IMR-90 (cell line): ENCODE measurements at regions not wholly inside any gene's neighbourhood (a gene's known extent, or its start where the extent isn't known, plus 50 kb on each side); places are given as distances from the start of the nearest gene placed in this dataset.
A peak's percentile ranks its signal among the peaks of the same experiment; 100 is the strongest.

Source experiments
- ATAC-seq: fragments of 200-7000 bp; cut with Tn5 transposase; 2 replicates; pipeline ENCODE4 v1.9.1; 2020; ENCODE audit warnings: low read depth, mild to moderate bottlenecking, moderate library complexity
- BruUV-seq: library from RNA; stranded (reverse); fragments of 400-500 nt; replicated peaks from 2 replicates; lab custom pipeline; 2021; lab: Mats Ljungman, UMichigan
- CTCF ChIA-PET: fragments of 300-600 bp; formaldehyde crosslinking; extraction: SDS; loops from one replicate; lab custom pipeline; 2021; ENCODE audit warnings: antibody characterized with exemption; lab: Yijun Ruan, JAX
- POLR2A ChIA-PET: fragments of 300-600 bp; sonication (Branson Sonifier 250); formaldehyde crosslinking; loops from one replicate; lab custom pipeline; 2022; ENCODE audit warnings: antibody characterized with exemption; ENCODE audit not compliant: unreplicated experiment; lab: Charles Lee
- DNase-seq: peaks from one replicate; pipeline ENCODE4 v3.0.0; 2013
- H2AFZ ChIP-seq: replicated peaks from 2 replicates; pipeline ENCODE3; 2013; ENCODE audit warnings: low read length, mild to moderate bottlenecking; ENCODE audit not compliant: poor library complexity
- H2AK5ac ChIP-seq: 2 replicates; pipeline ENCODE4 v1.6.1; 2013; ENCODE audit warnings: low read depth, low read length, inconsistent platforms
- H2AK9ac ChIP-seq: replicated peaks from 2 replicates; pipeline ENCODE3; 2013; ENCODE audit warnings: mild to moderate bottlenecking, low read depth, low read length, moderate library complexity; ENCODE audit not compliant: poor library complexity
- H2BK120ac ChIP-seq: 2 replicates; pipeline ENCODE4 v1.6.1; 2013; ENCODE audit warnings: low read depth, low read length, inconsistent platforms
- H2BK15ac ChIP-seq: 3 replicates; pipeline ENCODE4 v1.6.1; 2013; ENCODE audit warnings: low read depth, low read length, inconsistent platforms
- H2BK20ac ChIP-seq: 2 replicates; pipeline ENCODE4 v1.6.1; 2013; ENCODE audit warnings: low read depth, mild to moderate bottlenecking, inconsistent platforms, low read length, moderate library complexity
- H2BK5ac ChIP-seq: 2 replicates; pipeline ENCODE4 v1.6.1; 2013; ENCODE audit warnings: mild to moderate bottlenecking, low read depth, low read length, inconsistent platforms; ENCODE audit not compliant: poor library complexity, severe bottlenecking
- H3K14ac ChIP-seq: replicated peaks from 2 replicates; pipeline ENCODE4 v1.6.1; 2013; ENCODE audit warnings: low read depth, low read length, inconsistent platforms
- H3K18ac ChIP-seq: 2 replicates; pipeline ENCODE4 v1.6.1; 2013; ENCODE audit warnings: low read depth, low read length, control low read depth
- H3K23ac ChIP-seq: 2 replicates; pipeline ENCODE4 v1.6.1; 2013; ENCODE audit warnings: low read depth, low read length, inconsistent platforms
- H3K27ac ChIP-seq: 2 replicates; pipeline ENCODE4 v1.5.1; 2013; ENCODE audit warnings: mild to moderate bottlenecking, control low read depth, low read length; ENCODE audit not compliant: insufficient read depth
- H3K27me3 ChIP-seq: 2 replicates; pipeline ENCODE4 v1.6.1; 2013; ENCODE audit warnings: low read length; ENCODE audit not compliant: control insufficient read depth, insufficient read depth
- H3K36me3 ChIP-seq: 2 replicates; pipeline ENCODE4 v1.6.1; 2013; ENCODE audit warnings: low read length, mixed read lengths; ENCODE audit not compliant: control insufficient read depth, insufficient read depth
- H3K4ac ChIP-seq: 2 replicates; pipeline ENCODE4 v1.6.1; 2013; ENCODE audit warnings: low read depth, low read length, inconsistent platforms
- H3K4me1 ChIP-seq: 2 replicates; pipeline ENCODE4 v1.6.1; 2013; ENCODE audit warnings: low read length, mixed read lengths; ENCODE audit not compliant: control insufficient read depth, insufficient read depth
- H3K4me2 ChIP-seq: 2 replicates; pipeline ENCODE4 v1.6.1; 2013; ENCODE audit warnings: low read depth, mild to moderate bottlenecking, control low read depth, low read length, moderate library complexity
- H3K4me3 ChIP-seq: 2 replicates; pipeline ENCODE4 v1.5.1; 2013; ENCODE audit warnings: low read depth, mild to moderate bottlenecking, control low read depth, low read length, moderate library complexity; ENCODE audit not compliant: insufficient read depth
- H3K56ac ChIP-seq: 2 replicates; pipeline ENCODE4 v1.6.1; 2013; ENCODE audit warnings: low read length, inconsistent platforms; ENCODE audit not compliant: insufficient read depth; ENCODE audit errors: extremely low read depth
- H3K79me1 ChIP-seq, 2 experiments: 2 replicates each; pipeline ENCODE4 v1.6.1; 2013; ENCODE audit warnings: low read length in 2 of 2, inconsistent platforms in 1 of 2, low read depth in 1 of 2
- H3K9ac ChIP-seq: 2 replicates; pipeline ENCODE4 v1.6.1; 2013; ENCODE audit warnings: low read depth, low read length, control low read depth
- H3K9me1 ChIP-seq: 2 replicates; pipeline ENCODE4 v1.6.1; 2013; ENCODE audit warnings: low read length, inconsistent platforms; ENCODE audit not compliant: insufficient read depth
- H3K9me3 ChIP-seq: 2 replicates; pipeline ENCODE4 v1.6.1; 2013; ENCODE audit warnings: low read length; ENCODE audit not compliant: control insufficient read depth, insufficient read depth
- H4K20me1 ChIP-seq: 2 replicates; pipeline ENCODE4 v1.6.1; 2013; ENCODE audit warnings: low read length, inconsistent platforms; ENCODE audit not compliant: insufficient read depth
- H4K5ac ChIP-seq: 2 replicates; pipeline ENCODE4 v1.6.1; 2013; ENCODE audit warnings: mild to moderate bottlenecking, low read depth, low read length, control low read depth
- H4K8ac ChIP-seq, 2 experiments: 2 replicates each; pipeline ENCODE4 v1.6.1; 2013; ENCODE audit warnings: low read depth in 2 of 2, low read length in 2 of 2, control low read depth in 1 of 2, inconsistent platforms in 1 of 2
- H4K91ac ChIP-seq: 2 replicates; pipeline ENCODE4 v1.6.1; 2013; ENCODE audit warnings: low read depth, low read length, inconsistent platforms; ENCODE audit not compliant: insufficient read depth
- FOS ChIP-seq: fragments of 150-350 bp; IDR thresholded peaks from 2 replicates; pipeline ENCODE4 v1.6.1; 2016; ENCODE audit warnings: low read depth, low read length
- MAFK ChIP-seq: IDR thresholded peaks from 2 replicates; pipeline ENCODE4 v1.6.1; 2012; ENCODE audit warnings: low read depth, low read length, improper control_type of control experiment
- MAZ ChIP-seq: IDR thresholded peaks from 2 replicates; pipeline ENCODE4 v1.6.1; 2012; ENCODE audit warnings: low read depth, mild to moderate bottlenecking, low read length, improper control_type of control experiment, moderate library complexity, borderline replicate concordance
- RAD21 ChIP-seq: IDR thresholded peaks from 2 replicates; pipeline ENCODE4 v1.6.1; 2012; ENCODE audit warnings: low read length, improper control_type of control experiment
- WGBS, 2 experiments: methylation state at CpG; one replicate each; pipeline versions ENCODE4 v1.1.5 to v1.1.7; 2013; ENCODE audit warnings: missing lambda C conversion rate in 2 of 2; ENCODE audit not compliant: insufficient read length in 1 of 2; ENCODE audit errors: extremely low coverage in 2 of 2; 5-methylcytosine and 5-hydroxymethylcytosine counted together
- dilution Hi-C: fragments of 300-500 bp; cut with HindIII; formaldehyde crosslinking; loops from one replicate; pipeline ENCODE4 v1.14.3; 2018; ENCODE audit warnings: low sequenced_read_pairs; ENCODE audit not compliant: unreplicated experiment
- in situ Hi-C: fragments of 300-500 bp; cut with MboI; formaldehyde crosslinking; loops from 3 replicates; pipeline ENCODE4 v1.14.3; 2019; ENCODE audit warnings: low sequenced_read_pairs, inconsistent platforms, mixed read lengths
- intact Hi-C: fragments of 100-400 bp; cut with micrococcal nuclease; formaldehyde crosslinking; loops from 2 replicates; pipeline ENCODE4 v1.10.0; 2022

GRCh38 chr3:144893980-144894379, 922.4 kb downstream of the DIPK2A start:
- Histone ChIP-seq H4K8ac (no peak overlapping the region), H3K56ac (no peak overlapping the region), H3K4ac (no peak overlapping the region), H3K14ac (no peak overlapping the region), H3K79me1 (no peaks in the 10 kb centered on the region), H3K23ac (no peak overlapping the region), H3K27me3 (no peaks in the 10 kb centered on the region), H4K91ac (no peak overlapping the region), H4K5ac (no peak overlapping the region), H4K20me1 (no peaks in the 10 kb centered on the region), H2AK5ac (no peak overlapping the region), H3K27ac (no peak overlapping the region), H2BK5ac (no peak overlapping the region), H3K9me3 (peaks cover 2% of the 10 kb centered on the region; the same call in 1 of the 2 replicates), H2AFZ (no peak overlapping the region), H2BK15ac (no peak overlapping the region), H3K4me2 (no peak overlapping the region), H3K18ac (no peak overlapping the region), H3K4me1 (no peaks in the 10 kb centered on the region), H2BK120ac (no peak overlapping the region), H2AK9ac (no peak overlapping the region), H2BK20ac (no peak overlapping the region), H3K4me3 (no peak overlapping the region), H3K36me3 (no peaks in the 10 kb centered on the region), H3K9ac (no peak overlapping the region), H3K9me1 (no peaks in the 10 kb centered on the region)
- in situ Hi-C loops (no loop called here), intact Hi-C loops (no loop called here), dilution Hi-C loops (no loop called here)
- DNase-seq (no peak), ATAC-seq (no peak)
- no TSS peak for BruUV-seq
- 81% methylated on average over 3 of the region's 5 CpGs; no CpG with 5 or more reads in 1 of the 2 experiments for WGBS, 2 experiments
- ChIA-PET CTCF (no interaction called here), POLR2A (no interaction called here)
- TF ChIP-seq RAD21 (no peak), MAZ (no peak), FOS (no peak), MAFK (peak; percentile 40)
